IMR-90 (cell line): ENCODE measurements at regions not wholly inside any gene's neighbourhood (a gene's known extent, or its start where the extent isn't known, plus 50 kb on each side); places are given as distances from the start of the nearest gene placed in this dataset.

Experiments used
- ATAC-seq: fragments of 200-7000 bp; cut with Tn5 transposase; 2 replicates; pipeline ENCODE4 v1.9.1; 2020; ENCODE audit warnings: low read depth, mild to moderate bottlenecking, moderate library complexity
- BruUV-seq: library from RNA; stranded (reverse); fragments of 400-500 nt; replicated peaks from 2 replicates; lab custom pipeline; 2021; lab: Mats Ljungman, UMichigan
- CTCF ChIA-PET: fragments of 300-600 bp; formaldehyde crosslinking; extraction: SDS; loops from one replicate; lab custom pipeline; 2021; ENCODE audit warnings: antibody characterized with exemption; lab: Yijun Ruan, JAX
- POLR2A ChIA-PET: fragments of 300-600 bp; sonication (Branson Sonifier 250); formaldehyde crosslinking; loops from one replicate; lab custom pipeline; 2022; ENCODE audit warnings: antibody characterized with exemption; ENCODE audit not compliant: unreplicated experiment; lab: Charles Lee
- DNase-seq: peaks from one replicate; pipeline ENCODE4 v3.0.0; 2013
- H2AFZ ChIP-seq: replicated peaks from 2 replicates; pipeline ENCODE3; 2013; ENCODE audit warnings: low read length, mild to moderate bottlenecking; ENCODE audit not compliant: poor library complexity
- H2AK5ac ChIP-seq: 2 replicates; pipeline ENCODE4 v1.6.1; 2013; ENCODE audit warnings: low read depth, low read length, inconsistent platforms
- H2AK9ac ChIP-seq: replicated peaks from 2 replicates; pipeline ENCODE3; 2013; ENCODE audit warnings: mild to moderate bottlenecking, low read depth, low read length, moderate library complexity; ENCODE audit not compliant: poor library complexity
- H2BK120ac ChIP-seq: 2 replicates; pipeline ENCODE4 v1.6.1; 2013; ENCODE audit warnings: low read depth, low read length, inconsistent platforms
- H2BK15ac ChIP-seq: 3 replicates; pipeline ENCODE4 v1.6.1; 2013; ENCODE audit warnings: low read depth, low read length, inconsistent platforms
- H2BK20ac ChIP-seq: 2 replicates; pipeline ENCODE4 v1.6.1; 2013; ENCODE audit warnings: low read depth, mild to moderate bottlenecking, inconsistent platforms, low read length, moderate library complexity
- H2BK5ac ChIP-seq: 2 replicates; pipeline ENCODE4 v1.6.1; 2013; ENCODE audit warnings: mild to moderate bottlenecking, low read depth, low read length, inconsistent platforms; ENCODE audit not compliant: poor library complexity, severe bottlenecking
- H3K14ac ChIP-seq: replicated peaks from 2 replicates; pipeline ENCODE4 v1.6.1; 2013; ENCODE audit warnings: low read depth, low read length, inconsistent platforms
- H3K18ac ChIP-seq: 2 replicates; pipeline ENCODE4 v1.6.1; 2013; ENCODE audit warnings: low read depth, low read length, control low read depth
- H3K23ac ChIP-seq: 2 replicates; pipeline ENCODE4 v1.6.1; 2013; ENCODE audit warnings: low read depth, low read length, inconsistent platforms
- H3K27ac ChIP-seq: 2 replicates; pipeline ENCODE4 v1.5.1; 2013; ENCODE audit warnings: mild to moderate bottlenecking, control low read depth, low read length; ENCODE audit not compliant: insufficient read depth
- H3K27me3 ChIP-seq: 2 replicates; pipeline ENCODE4 v1.6.1; 2013; ENCODE audit warnings: low read length; ENCODE audit not compliant: control insufficient read depth, insufficient read depth
- H3K36me3 ChIP-seq: 2 replicates; pipeline ENCODE4 v1.6.1; 2013; ENCODE audit warnings: low read length, mixed read lengths; ENCODE audit not compliant: control insufficient read depth, insufficient read depth
- H3K4ac ChIP-seq: 2 replicates; pipeline ENCODE4 v1.6.1; 2013; ENCODE audit warnings: low read depth, low read length, inconsistent platforms
- H3K4me1 ChIP-seq: 2 replicates; pipeline ENCODE4 v1.6.1; 2013; ENCODE audit warnings: low read length, mixed read lengths; ENCODE audit not compliant: control insufficient read depth, insufficient read depth
- H3K4me2 ChIP-seq: 2 replicates; pipeline ENCODE4 v1.6.1; 2013; ENCODE audit warnings: low read depth, mild to moderate bottlenecking, control low read depth, low read length, moderate library complexity
- H3K4me3 ChIP-seq: 2 replicates; pipeline ENCODE4 v1.5.1; 2013; ENCODE audit warnings: low read depth, mild to moderate bottlenecking, control low read depth, low read length, moderate library complexity; ENCODE audit not compliant: insufficient read depth
- H3K56ac ChIP-seq: 2 replicates; pipeline ENCODE4 v1.6.1; 2013; ENCODE audit warnings: low read length, inconsistent platforms; ENCODE audit not compliant: insufficient read depth; ENCODE audit errors: extremely low read depth
- H3K79me1 ChIP-seq, 2 experiments: 2 replicates each; pipeline ENCODE4 v1.6.1; 2013; ENCODE audit warnings: low read length in 2 of 2, inconsistent platforms in 1 of 2, low read depth in 1 of 2
- H3K9ac ChIP-seq: 2 replicates; pipeline ENCODE4 v1.6.1; 2013; ENCODE audit warnings: low read depth, low read length, control low read depth
- H3K9me1 ChIP-seq: 2 replicates; pipeline ENCODE4 v1.6.1; 2013; ENCODE audit warnings: low read length, inconsistent platforms; ENCODE audit not compliant: insufficient read depth
- H3K9me3 ChIP-seq: 2 replicates; pipeline ENCODE4 v1.6.1; 2013; ENCODE audit warnings: low read length; ENCODE audit not compliant: control insufficient read depth, insufficient read depth
- H4K20me1 ChIP-seq: 2 replicates; pipeline ENCODE4 v1.6.1; 2013; ENCODE audit warnings: low read length, inconsistent platforms; ENCODE audit not compliant: insufficient read depth
- H4K5ac ChIP-seq: 2 replicates; pipeline ENCODE4 v1.6.1; 2013; ENCODE audit warnings: mild to moderate bottlenecking, low read depth, low read length, control low read depth
- H4K8ac ChIP-seq, 2 experiments: 2 replicates each; pipeline ENCODE4 v1.6.1; 2013; ENCODE audit warnings: low read depth in 2 of 2, low read length in 2 of 2, control low read depth in 1 of 2, inconsistent platforms in 1 of 2
- H4K91ac ChIP-seq: 2 replicates; pipeline ENCODE4 v1.6.1; 2013; ENCODE audit warnings: low read depth, low read length, inconsistent platforms; ENCODE audit not compliant: insufficient read depth
- BHLHE40 ChIP-seq: fragments of 150-350 bp; IDR thresholded peaks from 2 replicates; pipeline ENCODE4 v1.6.1; 2016; ENCODE audit warnings: mild to moderate bottlenecking, low read depth, low read length
- CEBPB ChIP-seq: IDR thresholded peaks from 2 replicates; pipeline ENCODE4 v1.6.1; 2012; ENCODE audit warnings: low read depth, low read length, improper control_type of control experiment
- CHD1 ChIP-seq: IDR thresholded peaks from 2 replicates; pipeline ENCODE4 v1.6.1; 2012; ENCODE audit warnings: low read depth, low read length, improper control_type of control experiment
- FOS ChIP-seq: fragments of 150-350 bp; IDR thresholded peaks from 2 replicates; pipeline ENCODE4 v1.6.1; 2016; ENCODE audit warnings: low read depth, low read length
- MAZ ChIP-seq: IDR thresholded peaks from 2 replicates; pipeline ENCODE4 v1.6.1; 2012; ENCODE audit warnings: low read depth, mild to moderate bottlenecking, low read length, improper control_type of control experiment, moderate library complexity, borderline replicate concordance
- NFE2L2 ChIP-seq: fragments of 150-350 bp; IDR thresholded peaks from 2 replicates; pipeline ENCODE4 v1.6.1; 2016; ENCODE audit warnings: low read depth, mild to moderate bottlenecking, low read length
- POLR2A ChIP-seq: IDR thresholded peaks from 2 replicates; pipeline ENCODE4 v1.6.1; 2012; ENCODE audit warnings: mild to moderate bottlenecking, low read depth, low read length
- RAD21 ChIP-seq: IDR thresholded peaks from 2 replicates; pipeline ENCODE4 v1.6.1; 2012; ENCODE audit warnings: low read length, improper control_type of control experiment
- RCOR1 ChIP-seq: IDR thresholded peaks from 2 replicates; pipeline ENCODE4 v1.6.1; 2012; ENCODE audit warnings: mild to moderate bottlenecking, low read length, improper control_type of control experiment; ENCODE audit not compliant: insufficient replicate concordance
- SMC3 ChIP-seq: fragments of 150-350 bp; IDR thresholded peaks from 2 replicates; pipeline ENCODE4 v1.6.1; 2016; ENCODE audit warnings: low read depth, mild to moderate bottlenecking, antibody characterized with exemption, low read length, moderate library complexity
- WGBS, 2 experiments: methylation state at CpG; one replicate each; pipeline versions ENCODE4 v1.1.5 to v1.1.7; 2013; ENCODE audit warnings: missing lambda C conversion rate in 2 of 2; ENCODE audit not compliant: insufficient read length in 1 of 2; ENCODE audit errors: extremely low coverage in 2 of 2; 5-methylcytosine and 5-hydroxymethylcytosine counted together
- dilution Hi-C: fragments of 300-500 bp; cut with HindIII; formaldehyde crosslinking; loops from one replicate; pipeline ENCODE4 v1.14.3; 2018; ENCODE audit warnings: low sequenced_read_pairs; ENCODE audit not compliant: unreplicated experiment
- in situ Hi-C: fragments of 300-500 bp; cut with MboI; formaldehyde crosslinking; loops from 3 replicates; pipeline ENCODE4 v1.14.3; 2019; ENCODE audit warnings: low sequenced_read_pairs, inconsistent platforms, mixed read lengths
- intact Hi-C: fragments of 100-400 bp; cut with micrococcal nuclease; formaldehyde crosslinking; loops from 2 replicates; pipeline ENCODE4 v1.10.0; 2022
- TF ChIP-seq, protein P1 (sequence below): fragments of 150-350 bp; IDR thresholded peaks from 2 replicates; pipeline ENCODE4 v1.6.1; 2017; ENCODE audit warnings: mild to moderate bottlenecking, antibody characterized with exemption, low read length, low read depth
- TF ChIP-seq, protein P2 (sequence below): conservative IDR thresholded peaks from 2 replicates; pipeline ENCODE4 v1.5.1; 2012; ENCODE audit warnings: mild to moderate bottlenecking, low read depth, low read length, improper control_type of control experiment
- TF ChIP-seq, protein P3 (sequence below): fragments of 150-350 bp; IDR thresholded peaks from 2 replicates; pipeline ENCODE4 v1.6.1; 2016; ENCODE audit warnings: low read depth, mild to moderate bottlenecking, low read length, moderate library complexity, borderline replicate concordance

DNA sequence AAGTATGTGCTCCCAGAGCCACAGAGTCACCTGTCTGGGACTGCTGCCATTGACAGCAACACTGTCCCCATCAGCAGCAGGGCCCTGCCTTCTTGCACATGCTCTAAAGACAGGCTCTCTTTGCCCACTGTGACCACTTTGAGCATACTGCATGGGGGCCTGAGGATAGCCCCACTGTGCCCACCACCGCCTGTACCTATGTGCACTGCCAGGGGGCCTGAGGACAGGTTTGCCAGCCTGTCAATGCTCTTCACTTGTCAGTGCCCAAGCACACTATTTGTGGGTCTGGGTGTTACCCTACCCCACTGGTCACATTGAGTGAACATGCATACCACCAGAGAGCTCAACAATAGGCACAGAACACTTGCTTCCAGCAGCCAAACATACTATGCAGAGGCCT, 1137.0 kb upstream of the FANCL start:
- Histone ChIP-seq H3K4me3 (no peak overlapping the region), H3K9ac (no peak overlapping the region), H3K4ac (no peak overlapping the region), H2AK9ac (no peak overlapping the region), H3K27ac (no peak overlapping the region), H3K18ac (no peak overlapping the region), H3K4me1 (no peaks in the 10 kb centered on the region), H3K14ac (no peak overlapping the region), H2BK120ac (no peak overlapping the region), H3K27me3 (no peaks in the 10 kb centered on the region), H3K56ac (no peak overlapping the region), H2BK5ac (no peak overlapping the region), H3K23ac (no peak overlapping the region), H2BK20ac (no peak overlapping the region), H2AFZ (no peak overlapping the region), H2BK15ac (no peak overlapping the region), H4K91ac (no peak overlapping the region), H3K9me1 (no peaks in the 10 kb centered on the region), H4K8ac (no peak overlapping the region), H3K9me3 (peaks cover 5% of the 10 kb centered on the region), H2AK5ac (no peak overlapping the region), H4K5ac (no peak overlapping the region), H4K20me1 (no peaks in the 10 kb centered on the region), H3K79me1 (no peaks in the 10 kb centered on the region), H3K4me2 (no peak overlapping the region), H3K36me3 (no peaks in the 10 kb centered on the region)
- POLR2A ChIA-PET: no interaction called here
- in situ Hi-C loops: no loop called here
- no peak for DNase-seq
- dilution Hi-C loops: no loop called here
- no TSS peak for BruUV-seq
- WGBS, 2 experiments: no CpG with 5 or more reads among the region's 1 CpG
- TF ChIP-seq, protein P1, sequence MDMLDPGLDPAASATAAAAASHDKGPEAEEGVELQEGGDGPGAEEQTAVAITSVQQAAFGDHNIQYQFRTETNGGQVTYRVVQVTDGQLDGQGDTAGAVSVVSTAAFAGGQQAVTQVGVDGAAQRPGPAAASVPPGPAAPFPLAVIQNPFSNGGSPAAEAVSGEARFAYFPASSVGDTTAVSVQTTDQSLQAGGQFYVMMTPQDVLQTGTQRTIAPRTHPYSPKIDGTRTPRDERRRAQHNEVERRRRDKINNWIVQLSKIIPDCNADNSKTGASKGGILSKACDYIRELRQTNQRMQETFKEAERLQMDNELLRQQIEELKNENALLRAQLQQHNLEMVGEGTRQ: no peak
- TF ChIP-seq RCOR1: no peak
- no peak for TF ChIP-seq SMC3
- TF ChIP-seq CHD1: no peak
- TF ChIP-seq MAZ: no peak
- TF ChIP-seq, protein P2, sequence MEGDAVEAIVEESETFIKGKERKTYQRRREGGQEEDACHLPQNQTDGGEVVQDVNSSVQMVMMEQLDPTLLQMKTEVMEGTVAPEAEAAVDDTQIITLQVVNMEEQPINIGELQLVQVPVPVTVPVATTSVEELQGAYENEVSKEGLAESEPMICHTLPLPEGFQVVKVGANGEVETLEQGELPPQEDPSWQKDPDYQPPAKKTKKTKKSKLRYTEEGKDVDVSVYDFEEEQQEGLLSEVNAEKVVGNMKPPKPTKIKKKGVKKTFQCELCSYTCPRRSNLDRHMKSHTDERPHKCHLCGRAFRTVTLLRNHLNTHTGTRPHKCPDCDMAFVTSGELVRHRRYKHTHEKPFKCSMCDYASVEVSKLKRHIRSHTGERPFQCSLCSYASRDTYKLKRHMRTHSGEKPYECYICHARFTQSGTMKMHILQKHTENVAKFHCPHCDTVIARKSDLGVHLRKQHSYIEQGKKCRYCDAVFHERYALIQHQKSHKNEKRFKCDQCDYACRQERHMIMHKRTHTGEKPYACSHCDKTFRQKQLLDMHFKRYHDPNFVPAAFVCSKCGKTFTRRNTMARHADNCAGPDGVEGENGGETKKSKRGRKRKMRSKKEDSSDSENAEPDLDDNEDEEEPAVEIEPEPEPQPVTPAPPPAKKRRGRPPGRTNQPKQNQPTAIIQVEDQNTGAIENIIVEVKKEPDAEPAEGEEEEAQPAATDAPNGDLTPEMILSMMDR: no peak
- TF ChIP-seq, protein P3, sequence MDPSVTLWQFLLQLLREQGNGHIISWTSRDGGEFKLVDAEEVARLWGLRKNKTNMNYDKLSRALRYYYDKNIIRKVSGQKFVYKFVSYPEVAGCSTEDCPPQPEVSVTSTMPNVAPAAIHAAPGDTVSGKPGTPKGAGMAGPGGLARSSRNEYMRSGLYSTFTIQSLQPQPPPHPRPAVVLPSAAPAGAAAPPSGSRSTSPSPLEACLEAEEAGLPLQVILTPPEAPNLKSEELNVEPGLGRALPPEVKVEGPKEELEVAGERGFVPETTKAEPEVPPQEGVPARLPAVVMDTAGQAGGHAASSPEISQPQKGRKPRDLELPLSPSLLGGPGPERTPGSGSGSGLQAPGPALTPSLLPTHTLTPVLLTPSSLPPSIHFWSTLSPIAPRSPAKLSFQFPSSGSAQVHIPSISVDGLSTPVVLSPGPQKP: no peak
- TF ChIP-seq FOS: no peak
- TF ChIP-seq NFE2L2: no peak
- no peak for TF ChIP-seq POLR2A
- no peak for TF ChIP-seq CEBPB
- no peak for TF ChIP-seq BHLHE40
- no peak for TF ChIP-seq RAD21
- no peak for ATAC-seq
- intact Hi-C loops: no loop called here
- CTCF ChIA-PET: no interaction called here
